Neuronal stem cell (in vitro differentiated cells): ENCODE measurements at regions not wholly inside any gene's neighbourhood (a gene's known extent, or its start where the extent isn't known, plus 50 kb on each side); places are given as distances from the start of the nearest gene placed in this dataset.

Experiments
- DNase-seq: peaks from one replicate; pipeline ENCODE4 v3.0.0-alpha.2; 2013; ENCODE audit warnings: low spot score
- H2AFZ ChIP-seq: one replicate; pipeline ENCODE4 v1.6.1; 2013; ENCODE audit warnings: mild to moderate bottlenecking, low read length, inconsistent platforms
- H2AK5ac ChIP-seq: 2 replicates; pipeline ENCODE4 v1.6.1; 2013; ENCODE audit warnings: low read depth, mild to moderate bottlenecking, inconsistent platforms, low read length, moderate library complexity, mixed read lengths
- H2BK120ac ChIP-seq: 2 replicates; pipeline ENCODE4 v1.6.1; 2013; ENCODE audit warnings: low read depth, mild to moderate bottlenecking, inconsistent platforms, low read length, moderate library complexity, mixed read lengths
- H2BK12ac ChIP-seq: one replicate; pipeline ENCODE4 v1.6.1; 2013; ENCODE audit warnings: low read length, inconsistent platforms
- H2BK15ac ChIP-seq: 2 replicates; pipeline ENCODE4 v1.6.1; 2013; ENCODE audit warnings: mild to moderate bottlenecking, low read length, inconsistent platforms, mixed read lengths
- H2BK5ac ChIP-seq: one replicate; pipeline ENCODE4 v1.6.1; 2013; ENCODE audit warnings: inconsistent platforms, mild to moderate bottlenecking, low read length, moderate library complexity
- H3K14ac ChIP-seq: one replicate; pipeline ENCODE4 v1.6.1; 2013; ENCODE audit warnings: low read length, inconsistent platforms
- H3K18ac ChIP-seq: 2 replicates; pipeline ENCODE4 v1.6.1; 2013; ENCODE audit warnings: low read length, inconsistent platforms
- H3K23ac ChIP-seq: 2 replicates; pipeline ENCODE4 v1.6.1; 2013; ENCODE audit warnings: low read depth, mild to moderate bottlenecking, mixed read lengths, low read length, inconsistent platforms; ENCODE audit not compliant: poor library complexity
- H3K27ac ChIP-seq: replicated peaks from 3 replicates; pipeline ENCODE4 v1.5.1; 2013; ENCODE audit warnings: low read length, inconsistent platforms
- H3K27me3 ChIP-seq, 3 experiments: 2 replicates each; pipeline ENCODE4 v1.6.1; 2013; ENCODE audit warnings: low read length in 3 of 3, mild to moderate bottlenecking in 2 of 3, inconsistent platforms in 1 of 3, low read depth in 1 of 3, mixed read lengths in 1 of 3, moderate library complexity in 1 of 3; ENCODE audit not compliant: control insufficient read depth in 3 of 3, insufficient read depth in 3 of 3
- H3K36me3 ChIP-seq, 2 donors: replicated peaks in 1 of 2; 2 replicates each; pipeline ENCODE4 v1.6.1; 2013; ENCODE audit warnings: low read length in 2 of 2; ENCODE audit not compliant: control insufficient read depth in 2 of 2, insufficient read depth in 2 of 2
- H3K4ac ChIP-seq: 2 replicates; pipeline ENCODE4 v1.6.1; 2013; ENCODE audit warnings: inconsistent platforms, mild to moderate bottlenecking, low read length, moderate library complexity
- H3K4me1 ChIP-seq, 2 donors: 1 replicate in 1 of 2; 2 replicates in 1 of 2; pipeline ENCODE4 v1.6.1; 2013; ENCODE audit warnings: low read length in 2 of 2, low read depth in 1 of 2; ENCODE audit not compliant: control insufficient read depth in 2 of 2, insufficient read depth in 1 of 2
- H3K4me2 ChIP-seq: one replicate; pipeline ENCODE4 v1.6.1; 2013; ENCODE audit warnings: mild to moderate bottlenecking, low read length, inconsistent platforms; ENCODE audit not compliant: insufficient read depth, poor library complexity, severe bottlenecking
- H3K4me3 ChIP-seq, 2 donors: 2 replicates each; pipeline ENCODE4 v1.5.1; 2013; ENCODE audit warnings: low read length in 2 of 2, mild to moderate bottlenecking in 2 of 2, inconsistent platforms in 1 of 2, moderate library complexity in 1 of 2
- H3K79me1 ChIP-seq: one replicate; pipeline ENCODE4 v1.6.1; 2013; ENCODE audit warnings: low read depth, mild to moderate bottlenecking, inconsistent platforms, low read length, moderate library complexity
- H3K9ac ChIP-seq: one replicate; pipeline ENCODE4 v1.6.1; 2013; ENCODE audit warnings: mild to moderate bottlenecking, low read depth, low read length, inconsistent platforms; ENCODE audit not compliant: poor library complexity
- H3K9me3 ChIP-seq, 2 donors: replicated peaks in 1 of 2; 2 replicates each; pipeline versions ENCODE3 to v1.6.1; 2013; ENCODE audit warnings: low read length in 2 of 2, mild to moderate bottlenecking in 2 of 2, inconsistent platforms in 1 of 2, low read depth in 1 of 2, mixed read lengths in 1 of 2, moderate library complexity in 1 of 2; ENCODE audit not compliant: control insufficient read depth in 2 of 2, insufficient read depth in 1 of 2
- H4K8ac ChIP-seq: one replicate; pipeline ENCODE4 v1.6.1; 2013; ENCODE audit warnings: low read depth, mild to moderate bottlenecking, inconsistent platforms, low read length, moderate library complexity
- H4K91ac ChIP-seq: one replicate; pipeline ENCODE4 v1.6.1; 2013; ENCODE audit warnings: low read length, low read depth, mild to moderate bottlenecking, inconsistent platforms; ENCODE audit not compliant: poor library complexity
- WGBS, 2 donors: extraction: QIAGEN DNeasy Blood & Tissue Kit; methylation state at CpG; one replicate each; pipeline ENCODE4 v1.1.7; 2013; ENCODE audit warnings: missing lambda C conversion rate in 2 of 2, mixed read lengths in 1 of 2; ENCODE audit not compliant: insufficient read length in 2 of 2, insufficient replicate concordance in 1 of 2; ENCODE audit errors: extremely low coverage in 2 of 2; 5-methylcytosine and 5-hydroxymethylcytosine counted together

- H3K27me3 ChIP-seq: no peaks in the 10 kb centered on the region
- H2BK15ac ChIP-seq: no peak overlapping the region
- WGBS, 2 donors: no CpG with 5 or more reads among the region's 4 CpGs
- H3K9me3 ChIP-seq: no peaks in the 10 kb centered on the region
- H2AFZ ChIP-seq: no peak overlapping the region
- H2BK12ac ChIP-seq: no peak overlapping the region
- H3K27ac ChIP-seq: no peak overlapping the region
- no peak overlapping the region for H3K18ac ChIP-seq
- no peak overlapping the region for H2BK5ac ChIP-seq
- H3K4me1 ChIP-seq: no peaks in the 10 kb centered on the region
- no peaks in the 10 kb centered on the region for H3K79me1 ChIP-seq
- no peak overlapping the region for H3K4me2 ChIP-seq
- no peak overlapping the region for H3K4me3 ChIP-seq
- no peak overlapping the region for H4K8ac ChIP-seq
- no peak overlapping the region for H3K14ac ChIP-seq
- H3K4ac ChIP-seq: no peak overlapping the region
- H3K36me3 ChIP-seq: no peaks in the 10 kb centered on the region
- no peak overlapping the region for H2BK120ac ChIP-seq
- no peak for DNase-seq
- H2AK5ac ChIP-seq: no peak overlapping the region
- H3K23ac ChIP-seq: no peak overlapping the region
- H4K91ac ChIP-seq: no peak overlapping the region
- H3K9ac ChIP-seq: no peak overlapping the region
These were observed 720.7 kb upstream of the CTNND2 start for GRCh38 chr5:12624776-12625560.

- Histone ChIP-seq H2AK5ac (no peak overlapping the region), H3K4me3 (no peak overlapping the region), H4K91ac (no peak overlapping the region), H3K4ac (no peak overlapping the region), H3K79me1 (no peaks in the 10 kb centered on the region), H3K14ac (no peak overlapping the region), H2BK5ac (no peak overlapping the region), H3K9ac (no peak overlapping the region), H2BK12ac (no peak overlapping the region), H4K8ac (no peak overlapping the region), H3K4me2 (no peak overlapping the region), H2BK120ac (no peak overlapping the region), H3K23ac (no peak overlapping the region), H3K27me3 (no peaks in the 10 kb centered on the region), H2BK15ac (no peak overlapping the region), H3K18ac (no peak overlapping the region), H3K4me1 (no peaks in the 10 kb centered on the region), H2AFZ (no peak overlapping the region), H3K9me3 (no peaks in the 10 kb centered on the region), H3K27ac (no peak overlapping the region), H3K36me3 (no peaks in the 10 kb centered on the region)
- no peak for DNase-seq
- no CpG with 5 or more reads among the region's 1 CpG for WGBS, 2 donors
These were observed 719.2 kb upstream of the CTNND2 start for GRCh38 chr5:12623408-12623807.

DNA sequence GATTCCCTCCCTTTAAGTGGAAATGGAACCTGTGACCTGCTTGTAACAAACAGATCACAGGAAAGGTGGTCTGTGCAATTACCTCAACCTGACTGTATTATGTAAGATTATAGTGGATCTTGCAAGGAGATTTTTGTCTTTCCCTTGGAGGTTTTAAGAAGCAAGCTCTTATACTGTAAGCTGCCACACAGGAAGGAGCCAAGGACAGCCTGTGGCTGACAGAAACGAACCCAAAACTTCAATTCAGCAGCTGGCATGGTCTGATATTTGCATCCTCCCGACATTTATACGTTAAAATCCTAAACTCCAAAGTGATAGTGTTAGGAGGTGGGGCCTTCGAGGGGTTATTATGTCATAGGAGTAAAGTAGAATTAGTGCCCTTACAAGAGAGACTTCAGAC is 711.8 kb upstream of the CTNND2 start:
- Histone ChIP-seq H2BK12ac (no peak overlapping the region), H2BK120ac (no peak overlapping the region), H4K8ac (no peak overlapping the region), H3K18ac (no peak overlapping the region), H3K14ac (no peak overlapping the region), H3K9me3 (no peaks in the 10 kb centered on the region), H3K27me3 (peaks cover 0 to 2% (median 0%) of the 10 kb centered on the region in 3 experiments), H3K4me2 (no peak overlapping the region), H2AK5ac (no peak overlapping the region), H3K9ac (no peak overlapping the region), H4K91ac (no peak overlapping the region), H2AFZ (no peak overlapping the region), H3K27ac (no peak overlapping the region), H3K4me3 (no peak overlapping the region), H3K4ac (no peak overlapping the region), H3K36me3 (no peaks in the 10 kb centered on the region), H2BK15ac (no peak overlapping the region), H3K79me1 (no peaks in the 10 kb centered on the region), H2BK5ac (no peak overlapping the region), H3K4me1 (no peaks in the 10 kb centered on the region), H3K23ac (no peak overlapping the region)
- no peak for DNase-seq
- WGBS, 2 donors: no CpG with 5 or more reads among the region's 4 CpGs

GRCh38 chr5:12615141-12615820 is 711.0 kb upstream of the CTNND2 start:
- Histone ChIP-seq H3K27me3 (peaks cover 0 to 2% (median 0%) of the 10 kb centered on the region in 3 experiments), H3K4me3 (no peak overlapping the region), H2BK12ac (no peak overlapping the region), H4K8ac (no peak overlapping the region), H3K4ac (no peak overlapping the region), H3K4me2 (no peak overlapping the region), H3K23ac (no peak overlapping the region), H3K27ac (no peak overlapping the region), H3K4me1 (no peaks in the 10 kb centered on the region), H3K18ac (no peak overlapping the region), H3K14ac (no peak overlapping the region), H3K79me1 (no peaks in the 10 kb centered on the region), H2AK5ac (no peak overlapping the region), H2BK15ac (no peak overlapping the region), H4K91ac (no peak overlapping the region), H2AFZ (no peak overlapping the region), H2BK120ac (no peak overlapping the region), H2BK5ac (no peak overlapping the region), H3K9me3 (no peaks in the 10 kb centered on the region), H3K9ac (no peak overlapping the region), H3K36me3 (no peaks in the 10 kb centered on the region)
- no peak for DNase-seq
- WGBS, 2 donors: no CpG with 5 or more reads among the region's 3 CpGs
